IPS-15b (cell line): ENCODE measurements at regions not wholly inside any gene's neighbourhood (a gene's known extent, or its start where the extent isn't known, plus 50 kb on each side); places are given as distances from the start of the nearest gene placed in this dataset.

ENCODE experiments used
- H3K27me3 ChIP-seq: one replicate; pipeline ENCODE4 v1.6.1; 2013; ENCODE audit warnings: low read length; ENCODE audit not compliant: control insufficient read depth, insufficient read depth
- H3K36me3 ChIP-seq: one replicate; pipeline ENCODE4 v1.6.1; 2013; ENCODE audit warnings: low read length; ENCODE audit not compliant: control insufficient read depth, insufficient read depth
- H3K4me1 ChIP-seq: one replicate; pipeline ENCODE4 v1.6.1; 2013; ENCODE audit warnings: mild to moderate bottlenecking, low read length; ENCODE audit not compliant: control insufficient read depth, insufficient read depth
- H3K4me3 ChIP-seq: one replicate; pipeline ENCODE4 v1.5.1; 2013; ENCODE audit warnings: low read depth, low read length
- H3K9ac ChIP-seq: one replicate; pipeline ENCODE4 v1.6.1; 2013; ENCODE audit warnings: low read depth, mild to moderate bottlenecking, low read length
- H3K9me3 ChIP-seq: one replicate; pipeline ENCODE4 v1.6.1; 2013; ENCODE audit warnings: mild to moderate bottlenecking, low read length; ENCODE audit not compliant: control insufficient read depth, insufficient read depth

- Histone ChIP-seq H3K36me3 (no peaks in the 10 kb centered on the region), H3K4me1 (no peaks in the 10 kb centered on the region), H3K4me3 (no peak overlapping the region), H3K9me3 (peaks cover 4% of the 10 kb centered on the region), H3K27me3 (no peaks in the 10 kb centered on the region), H3K9ac (no peak overlapping the region)
Observed at GRCh38 chr5:9861666-9862256, 231.6 kb upstream of the TAS2R1 start.

- no peaks in the 10 kb centered on the region for H3K4me1 ChIP-seq
- no peaks in the 10 kb centered on the region for H3K27me3 ChIP-seq
- H3K9me3 ChIP-seq = peaks cover 3% of the 10 kb centered on the region
- no peak overlapping the region for H3K4me3 ChIP-seq
- H3K36me3 ChIP-seq = no peaks in the 10 kb centered on the region
- no peak overlapping the region for H3K9ac ChIP-seq
Observed at GRCh38 chr5:9859808-9860207, 229.7 kb upstream of the TAS2R1 start.

GRCh38 chr5:9858043-9858442 lies 227.9 kb upstream of the TAS2R1 start:
- no peak overlapping the region for H3K9ac ChIP-seq
- no peaks in the 10 kb centered on the region for H3K4me1 ChIP-seq
- H3K36me3 ChIP-seq = no peaks in the 10 kb centered on the region
- H3K9me3 ChIP-seq = no peaks in the 10 kb centered on the region
- no peaks in the 10 kb centered on the region for H3K27me3 ChIP-seq
- H3K4me3 ChIP-seq = no peak overlapping the region

GRCh38 chr5:9853309-9853708 lies 223.2 kb upstream of the TAS2R1 start:
- Histone ChIP-seq H3K4me1 (no peaks in the 10 kb centered on the region), H3K9me3 (no peaks in the 10 kb centered on the region), H3K27me3 (no peaks in the 10 kb centered on the region), H3K36me3 (no peaks in the 10 kb centered on the region), H3K4me3 (no peak overlapping the region), H3K9ac (no peak overlapping the region)

- Histone ChIP-seq H3K9ac (no peak overlapping the region), H3K4me1 (no peaks in the 10 kb centered on the region), H3K4me3 (no peak overlapping the region), H3K27me3 (no peaks in the 10 kb centered on the region), H3K36me3 (no peaks in the 10 kb centered on the region), H3K9me3 (no peaks in the 10 kb centered on the region)
Observed at GRCh38 chr5:9852671-9853070, 222.5 kb upstream of the TAS2R1 start.

- Histone ChIP-seq H3K27me3 (no peaks in the 10 kb centered on the region), H3K4me1 (no peaks in the 10 kb centered on the region)
Observed at GRCh38 chr5:9851458-9851857, 221.3 kb upstream of the TAS2R1 start.

GRCh38 chr5:9850456-9850855 lies 220.3 kb upstream of the TAS2R1 start:
- Histone ChIP-seq H3K27me3 (no peaks in the 10 kb centered on the region), H3K4me1 (no peaks in the 10 kb centered on the region), H3K9me3 (no peaks in the 10 kb centered on the region), H3K36me3 (no peaks in the 10 kb centered on the region), H3K4me3 (no peak overlapping the region), H3K9ac (no peak overlapping the region)

More at GRCh38 chr5:9851458-9851857, 221.3 kb upstream of the TAS2R1 start:
- Histone ChIP-seq H3K4me3 (no peak overlapping the region), H3K9ac (no peak overlapping the region), H3K36me3 (no peaks in the 10 kb centered on the region), H3K9me3 (no peaks in the 10 kb centered on the region)

- Histone ChIP-seq H3K4me3 (no peak overlapping the region), H3K9me3 (no peaks in the 10 kb centered on the region), H3K36me3 (no peaks in the 10 kb centered on the region), H3K27me3 (no peaks in the 10 kb centered on the region), H3K9ac (no peak overlapping the region), H3K4me1 (no peaks in the 10 kb centered on the region)
Observed at GRCh38 chr5:9847631-9848030, 217.5 kb upstream of the TAS2R1 start.

GRCh38 chr5:9845185-9845584 lies 215.0 kb upstream of the TAS2R1 start:
- H3K36me3 ChIP-seq = no peaks in the 10 kb centered on the region

GRCh38 chr5:9841516-9842170 lies 211.5 kb upstream of the TAS2R1 start:
- H3K4me3 ChIP-seq = no peak overlapping the region
- no peaks in the 10 kb centered on the region for H3K9me3 ChIP-seq
- H3K27me3 ChIP-seq = no peaks in the 10 kb centered on the region
- no peak overlapping the region for H3K9ac ChIP-seq
- H3K4me1 ChIP-seq = no peaks in the 10 kb centered on the region
- H3K36me3 ChIP-seq = no peaks in the 10 kb centered on the region

More at GRCh38 chr5:9845185-9845584, 215.0 kb upstream of the TAS2R1 start:
- Histone ChIP-seq H3K27me3 (no peaks in the 10 kb centered on the region), H3K9me3 (no peaks in the 10 kb centered on the region), H3K9ac (no peak overlapping the region), H3K4me3 (no peak overlapping the region), H3K4me1 (no peaks in the 10 kb centered on the region)

- H3K9me3 ChIP-seq = no peaks in the 10 kb centered on the region
- H3K27me3 ChIP-seq = no peaks in the 10 kb centered on the region
Observed at GRCh38 chr5:9838916-9839315, 208.8 kb upstream of the TAS2R1 start.

More at GRCh38 chr5:9838916-9839315, 208.8 kb upstream of the TAS2R1 start:
- Histone ChIP-seq H3K4me3 (no peak overlapping the region), H3K9ac (no peak overlapping the region), H3K36me3 (no peaks in the 10 kb centered on the region), H3K4me1 (peaks cover 2% of the 10 kb centered on the region)
